MM.1S (cell line): ENCODE measurements at regions not wholly inside any gene's neighbourhood (a gene's known extent, or its start where the extent isn't known, plus 50 kb on each side); places are given as distances from the start of the nearest gene placed in this dataset.

ENCODE experiments used
- EZH2 ChIP-seq: fragments of 300-600 bp; sonication (generic); optimal IDR thresholded peaks from 2 replicates; pipeline ENCODE3; 2017; ENCODE audit warnings: low read depth, mild to moderate bottlenecking, antibody characterized with exemption, low read length, mixed read lengths
- EZH2phosphoT487 ChIP-seq: fragments of 300-600 bp; sonication (generic); IDR thresholded peaks from 2 replicates; pipeline ENCODE4 v1.6.1; 2018; ENCODE audit warnings: antibody characterized with exemption, low read length
- TF ChIP-seq, protein P1 (sequence below): fragments of 300-600 bp; sonication (generic); IDR thresholded peaks from 2 replicates; pipeline ENCODE4 v1.5.1; 2016; ENCODE audit warnings: antibody characterized with exemption, low read length, mixed read lengths

GRCh38 chr14:105940534-105941225, 414.3 kb downstream of the TMEM121 start:
- TF ChIP-seq, protein P1, sequence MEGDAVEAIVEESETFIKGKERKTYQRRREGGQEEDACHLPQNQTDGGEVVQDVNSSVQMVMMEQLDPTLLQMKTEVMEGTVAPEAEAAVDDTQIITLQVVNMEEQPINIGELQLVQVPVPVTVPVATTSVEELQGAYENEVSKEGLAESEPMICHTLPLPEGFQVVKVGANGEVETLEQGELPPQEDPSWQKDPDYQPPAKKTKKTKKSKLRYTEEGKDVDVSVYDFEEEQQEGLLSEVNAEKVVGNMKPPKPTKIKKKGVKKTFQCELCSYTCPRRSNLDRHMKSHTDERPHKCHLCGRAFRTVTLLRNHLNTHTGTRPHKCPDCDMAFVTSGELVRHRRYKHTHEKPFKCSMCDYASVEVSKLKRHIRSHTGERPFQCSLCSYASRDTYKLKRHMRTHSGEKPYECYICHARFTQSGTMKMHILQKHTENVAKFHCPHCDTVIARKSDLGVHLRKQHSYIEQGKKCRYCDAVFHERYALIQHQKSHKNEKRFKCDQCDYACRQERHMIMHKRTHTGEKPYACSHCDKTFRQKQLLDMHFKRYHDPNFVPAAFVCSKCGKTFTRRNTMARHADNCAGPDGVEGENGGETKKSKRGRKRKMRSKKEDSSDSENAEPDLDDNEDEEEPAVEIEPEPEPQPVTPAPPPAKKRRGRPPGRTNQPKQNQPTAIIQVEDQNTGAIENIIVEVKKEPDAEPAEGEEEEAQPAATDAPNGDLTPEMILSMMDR, result no peak
- TF ChIP-seq EZH2phosphoT487 (no peak), EZH2 (no peak)
